B cell (primary cell): ENCODE measurements at regions not wholly inside any gene's neighbourhood (a gene's known extent, or its start where the extent isn't known, plus 50 kb on each side); places are given as distances from the start of the nearest gene placed in this dataset.

Source experiments
- ATAC-seq: fragments of 200-7000 bp; cut with Tn5 transposase; one replicate; pipeline ENCODE4 v1.10.0; 2021; ENCODE audit warnings: low read depth, mild to moderate bottlenecking, moderate number of reproducible peaks, moderate library complexity
- CTCF ChIA-PET: fragments of 350-600 bp; sonication (Branson Sonifier 250); formaldehyde crosslinking; loops from one replicate; lab custom pipeline; 2021; ENCODE audit warnings: antibody characterized with exemption, inconsistent platforms; lab: Charles Lee
- POLR2A ChIA-PET: fragments of 350-600 bp; sonication (Branson Sonifier 250); formaldehyde crosslinking; loops from one replicate; lab custom pipeline; 2021; ENCODE audit warnings: antibody characterized with exemption; lab: Charles Lee
- DNase-seq: peaks from one replicate; pipeline ENCODE4 v3.0.0; 2013
- H2AFZ ChIP-seq: 2 replicates; pipeline ENCODE4 v1.6.1; 2012; ENCODE audit warnings: mild to moderate bottlenecking, low read depth, low read length; ENCODE audit not compliant: insufficient read depth, poor library complexity, severe bottlenecking
- H3K27ac ChIP-seq, 2 donors: 1 replicate in 1 of 2; 2 replicates in 1 of 2; pipeline ENCODE4 v1.5.1; 2012 to 2013; ENCODE audit warnings: low read length in 2 of 2, mild to moderate bottlenecking in 2 of 2, moderate library complexity in 1 of 2
- H3K27me3 ChIP-seq, 4 experiments: fragments of 200-600 bp in 1 of 4; sonication (generic) in 1 of 4; replicated peaks in 1 of 4; 1 replicate in 2 of 4; 2 replicates in 2 of 4; pipeline versions ENCODE4 v1.6.1 to v1.7.0; 2013 to 2016; ENCODE audit warnings: low read length in 3 of 4, mild to moderate bottlenecking in 2 of 4, mixed read lengths in 1 of 4, moderate library complexity in 1 of 4; ENCODE audit not compliant: insufficient read depth in 4 of 4, control insufficient read depth in 3 of 4; ENCODE audit errors: control extremely low read depth in 1 of 4
- H3K36me3 ChIP-seq, 2 experiments: replicated peaks in 1 of 2; 1 replicate in 1 of 2; 2 replicates in 1 of 2; pipeline versions ENCODE4 v1.6.1 to v1.7.1; 2013; ENCODE audit warnings: low read length in 1 of 2; ENCODE audit not compliant: insufficient read depth in 2 of 2, control insufficient read depth in 1 of 2; ENCODE audit errors: control extremely low read depth in 1 of 2, extremely low read depth in 1 of 2
- H3K4me1 ChIP-seq, 2 donors: fragments of 200-600 bp in 1 of 2; sonication (generic) in 1 of 2; 1 replicate in 1 of 2; 2 replicates in 1 of 2; pipeline versions ENCODE4 v1.5.1 to v1.6.1; 2013 to 2017; ENCODE audit warnings: low read length in 2 of 2; ENCODE audit not compliant: control insufficient read depth in 2 of 2, insufficient read depth in 2 of 2
- H3K4me2 ChIP-seq: replicated peaks from 2 replicates; pipeline ENCODE3; 2012; ENCODE audit warnings: mild to moderate bottlenecking, low read depth, low read length; ENCODE audit not compliant: poor library complexity, severe bottlenecking
- H3K4me3 ChIP-seq, 5 experiments: fragments of 200-600 bp in 1 of 5; sonication (generic) in 1 of 5; 1 replicate in 3 of 5; 2 replicates in 2 of 5; pipeline versions ENCODE4 v1.5.1 to v1.7.0; 2011 to 2016; ENCODE audit warnings: low read length in 4 of 5, mild to moderate bottlenecking in 4 of 5, low read depth in 2 of 5, control low read depth in 1 of 5, moderate library complexity in 1 of 5; ENCODE audit not compliant: insufficient read depth in 1 of 5; ENCODE audit errors: control extremely low read depth in 1 of 5, extremely low read depth in 1 of 5
- H3K79me2 ChIP-seq: fragments of 200-600 bp; sonication (generic); one replicate; pipeline ENCODE4 v1.6.0; 2016; ENCODE audit warnings: low read length; ENCODE audit not compliant: control insufficient read depth, insufficient read depth
- H3K9ac ChIP-seq: fragments of 200-600 bp; sonication (generic); 2 replicates; pipeline ENCODE4 v1.6.1; 2017; ENCODE audit warnings: mild to moderate bottlenecking, low read length, moderate library complexity
- H3K9me3 ChIP-seq, 3 donors: one replicate each; pipeline versions ENCODE4 v1.6.1 to v1.7.1; 2013; ENCODE audit warnings: low read length in 2 of 3; ENCODE audit not compliant: control insufficient read depth in 2 of 3, insufficient read depth in 1 of 3; ENCODE audit errors: control extremely low read depth in 1 of 3
- H4K20me1 ChIP-seq: 2 replicates; pipeline ENCODE4 v1.6.0; 2012; ENCODE audit warnings: mild to moderate bottlenecking, low read length; ENCODE audit not compliant: insufficient read depth, control insufficient read depth, poor library complexity, severe bottlenecking
- H3K27ac Mint-ChIP-seq: one replicate; pipeline ENCODE4 v1.8.0; 2021; ENCODE audit warnings: mixed read lengths
- H3K27me3 Mint-ChIP-seq: one replicate; pipeline ENCODE4 v1.8.0; 2021; ENCODE audit warnings: mixed read lengths
- H3K4me1 Mint-ChIP-seq: one replicate; pipeline ENCODE4 v1.8.0; 2021; ENCODE audit warnings: mixed read lengths
- H3K4me3 Mint-ChIP-seq: one replicate; pipeline ENCODE4 v1.8.0; 2021; ENCODE audit warnings: mixed read lengths
- H3K9me3 Mint-ChIP-seq: one replicate; pipeline ENCODE4 v1.8.0; 2022; ENCODE audit warnings: mixed read lengths; ENCODE audit not compliant: insufficient read depth
- EZH2 ChIP-seq: IDR thresholded peaks from 2 replicates; pipeline ENCODE4 v1.6.1; 2012; ENCODE audit warnings: borderline replicate concordance, low read depth, mild to moderate bottlenecking, moderate library complexity, low read length; ENCODE audit not compliant: insufficient read depth, poor library complexity, severe bottlenecking
- WGBS: methylation state at CpG from one replicate; pipeline ENCODE4 v1.1.5; 2013; ENCODE audit warnings: missing lambda C conversion rate; ENCODE audit not compliant: insufficient coverage; 5-methylcytosine and 5-hydroxymethylcytosine counted together
- intact Hi-C: fragments of 100-400 bp; cut with micrococcal nuclease; formaldehyde crosslinking; loops from one replicate; pipeline ENCODE4 v1.10.0; 2022
- TF ChIP-seq, protein P1 (sequence below): fragments of 200-600 bp; IDR thresholded peaks from one replicate; pipeline ENCODE4 v1.8.0; 2022; ENCODE audit warnings: antibody characterized with exemption, mild to moderate bottlenecking

DNA sequence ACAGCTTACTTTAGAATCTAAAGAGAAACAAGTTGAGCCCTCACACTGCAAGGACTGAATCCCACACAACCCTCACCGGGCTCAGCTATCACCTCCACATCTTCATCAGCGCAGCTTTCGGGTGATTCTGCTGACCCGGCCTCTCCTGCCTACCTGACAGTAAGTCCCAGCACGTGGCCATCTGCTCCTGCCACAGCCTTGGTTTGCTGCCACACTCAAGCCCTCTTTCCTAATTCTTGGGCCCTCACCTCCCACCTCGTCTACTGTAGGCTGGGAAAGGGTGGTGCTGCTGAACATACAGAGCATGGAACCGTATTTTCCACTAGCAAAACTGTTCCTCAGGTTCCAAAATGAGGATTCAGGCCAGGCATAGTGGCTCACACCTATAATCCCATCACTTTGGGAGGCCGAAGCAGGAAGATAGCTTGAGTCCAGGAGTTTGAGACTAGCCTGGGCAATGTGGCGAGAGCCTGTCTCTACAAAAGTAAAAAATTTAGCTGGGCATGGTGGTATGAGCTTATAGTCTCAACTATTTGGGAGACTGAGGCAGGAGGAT, 55.3 kb upstream of the HAAO start:
- no peaks in the 10 kb centered on the region for H3K4me1 Mint-ChIP-seq
- WGBS, result 81% methylated on average over 7 of the region's 9 CpGs
- ChIA-PET POLR2A (no interaction called here), CTCF (interaction anchor here (0.6 kb wide), 1 partner anchor 730 kb away, joined by 3 read pairs; no protein-coding TSS in a partner anchor)
- TF ChIP-seq, protein P1, sequence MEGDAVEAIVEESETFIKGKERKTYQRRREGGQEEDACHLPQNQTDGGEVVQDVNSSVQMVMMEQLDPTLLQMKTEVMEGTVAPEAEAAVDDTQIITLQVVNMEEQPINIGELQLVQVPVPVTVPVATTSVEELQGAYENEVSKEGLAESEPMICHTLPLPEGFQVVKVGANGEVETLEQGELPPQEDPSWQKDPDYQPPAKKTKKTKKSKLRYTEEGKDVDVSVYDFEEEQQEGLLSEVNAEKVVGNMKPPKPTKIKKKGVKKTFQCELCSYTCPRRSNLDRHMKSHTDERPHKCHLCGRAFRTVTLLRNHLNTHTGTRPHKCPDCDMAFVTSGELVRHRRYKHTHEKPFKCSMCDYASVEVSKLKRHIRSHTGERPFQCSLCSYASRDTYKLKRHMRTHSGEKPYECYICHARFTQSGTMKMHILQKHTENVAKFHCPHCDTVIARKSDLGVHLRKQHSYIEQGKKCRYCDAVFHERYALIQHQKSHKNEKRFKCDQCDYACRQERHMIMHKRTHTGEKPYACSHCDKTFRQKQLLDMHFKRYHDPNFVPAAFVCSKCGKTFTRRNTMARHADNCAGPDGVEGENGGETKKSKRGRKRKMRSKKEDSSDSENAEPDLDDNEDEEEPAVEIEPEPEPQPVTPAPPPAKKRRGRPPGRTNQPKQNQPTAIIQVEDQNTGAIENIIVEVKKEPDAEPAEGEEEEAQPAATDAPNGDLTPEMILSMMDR, result no peak
- TF ChIP-seq EZH2, result no peak
- ATAC-seq (no peak), DNase-seq (no peak)
- no peaks in the 10 kb centered on the region for H4K20me1 ChIP-seq
- no peak overlapping the region for H3K27ac ChIP-seq
- H3K27me3 Mint-ChIP-seq, result no peaks in the 10 kb centered on the region
- H3K27me3 ChIP-seq, result no peaks in the 10 kb centered on the region
- H3K4me1 ChIP-seq, result no peaks in the 10 kb centered on the region
- no peaks in the 10 kb centered on the region for H3K9me3 Mint-ChIP-seq
- H3K4me3 Mint-ChIP-seq, result no peak overlapping the region
- H3K36me3 ChIP-seq, result no peaks in the 10 kb centered on the region
- no peak overlapping the region for H3K4me2 ChIP-seq
- no peak overlapping the region for H3K27ac Mint-ChIP-seq
- H3K9ac ChIP-seq, result no peak overlapping the region
- H3K79me2 ChIP-seq, result no peaks in the 10 kb centered on the region
- H3K4me3 ChIP-seq, result no peak overlapping the region
- intact Hi-C loops, result no loop called here
- H3K9me3 ChIP-seq, result no peaks in the 10 kb centered on the region
- no peak overlapping the region for H2AFZ ChIP-seq

DNA sequence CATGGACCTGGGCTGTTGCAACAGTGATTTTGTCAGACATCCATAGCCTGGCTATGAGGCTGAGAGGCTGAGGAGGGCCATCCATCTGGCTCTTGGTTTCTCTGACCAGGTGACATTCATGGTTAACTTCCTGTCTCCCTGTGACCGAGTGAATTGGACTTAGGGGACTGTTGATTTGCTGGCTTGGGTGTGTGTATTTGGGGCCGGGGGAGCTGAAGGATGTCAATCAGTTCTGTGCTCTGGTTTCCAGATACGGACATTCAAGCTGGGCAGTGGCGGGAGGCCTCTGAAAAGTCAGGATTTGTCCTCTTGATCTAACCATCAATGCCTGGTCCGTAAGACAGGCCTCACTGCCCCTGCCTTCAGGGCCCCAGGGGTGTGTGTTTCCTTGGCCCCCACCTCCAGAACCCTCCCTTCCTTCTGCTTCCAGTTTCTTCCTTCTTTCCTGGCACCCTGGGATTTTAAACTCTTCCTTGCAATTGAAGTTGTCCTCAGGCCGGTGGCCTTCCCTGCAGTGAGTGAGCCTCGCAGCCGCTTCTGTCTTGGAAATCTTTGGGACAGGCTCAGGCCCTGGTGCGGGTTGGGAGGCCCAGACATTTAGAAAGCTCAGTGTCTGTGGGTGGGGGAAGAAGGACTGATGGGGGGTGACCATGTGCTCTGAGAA, 54.7 kb upstream of the HAAO start:
- H3K4me3 ChIP-seq, result no peak overlapping the region
- no peak overlapping the region for H3K27ac ChIP-seq
- H3K4me3 Mint-ChIP-seq, result no peak overlapping the region
- CTCF ChIA-PET, result interaction anchor here (0.6 to 1.0 kb wide), 2 partner anchors 721 to 730 kb away, joined by 3 read pairs; no protein-coding TSS in a partner anchor
- 97% methylated on average over 9 of the region's 9 CpGs for WGBS
- H3K36me3 ChIP-seq, result no peaks in the 10 kb centered on the region
- intact Hi-C loops, result no loop called here
- H3K4me1 Mint-ChIP-seq, result no peaks in the 10 kb centered on the region
- H3K9me3 ChIP-seq, result no peaks in the 10 kb centered on the region
- H4K20me1 ChIP-seq, result no peaks in the 10 kb centered on the region
- no peaks in the 10 kb centered on the region for H3K27me3 Mint-ChIP-seq
- no peaks in the 10 kb centered on the region for H3K4me1 ChIP-seq
- H3K27ac Mint-ChIP-seq, result no peak overlapping the region
- H2AFZ ChIP-seq, result no peak overlapping the region
- no peaks in the 10 kb centered on the region for H3K79me2 ChIP-seq
- ATAC-seq, result no peak
- no peak for DNase-seq
- no peaks in the 10 kb centered on the region for H3K9me3 Mint-ChIP-seq
- no peaks in the 10 kb centered on the region for H3K27me3 ChIP-seq
- H3K4me2 ChIP-seq, result no peak overlapping the region
- no peak overlapping the region for H3K9ac ChIP-seq
- POLR2A ChIA-PET, result no interaction called here
- TF ChIP-seq, protein P1, result no peak
- TF ChIP-seq EZH2, result no peak
